Astrocyte (in vitro differentiated cells and primary cell): ENCODE measurements at regions not wholly inside any gene's neighbourhood (a gene's known extent, or its start where the extent isn't known, plus 50 kb on each side); places are given as distances from the start of the nearest gene placed in this dataset.

Experiments used
- DNase-seq: peaks from one replicate; pipeline ENCODE4 v3.0.0-alpha.2; 2010; ENCODE audit warnings: low read depth
- FAIRE-seq: peaks from 2 replicates; lab custom pipeline; 2011; peaks lifted over from hg19 to GRCh38; lab: Jason Lieb, UNC
- H2AFZ ChIP-seq: 2 replicates; pipeline ENCODE4 v1.6.0; 2012; ENCODE audit warnings: low read depth, low read length, inconsistent platforms
- H3K27ac ChIP-seq: 2 replicates; pipeline ENCODE4 v1.5.1; 2011; ENCODE audit warnings: low read depth, low read length, inconsistent platforms
- H3K27me3 ChIP-seq: 2 replicates; pipeline ENCODE4 v1.6.0; 2011; ENCODE audit warnings: low read length, inconsistent platforms; ENCODE audit not compliant: insufficient read depth
- H3K36me3 ChIP-seq: 2 replicates; pipeline ENCODE4 v1.5.1; 2011; ENCODE audit warnings: low read length, inconsistent platforms; ENCODE audit not compliant: insufficient read depth
- H3K4me1 ChIP-seq: 2 replicates; pipeline ENCODE4 v1.5.1; 2011; ENCODE audit warnings: low read length, inconsistent platforms; ENCODE audit not compliant: insufficient read depth
- H3K4me2 ChIP-seq: 2 replicates; pipeline ENCODE4 v1.6.0; 2012; ENCODE audit warnings: low read length, inconsistent platforms
- H3K4me3 ChIP-seq: 2 replicates; pipeline ENCODE4 v1.5.1; 2011; ENCODE audit warnings: low read depth, mild to moderate bottlenecking, low read length, inconsistent platforms; ENCODE audit not compliant: insufficient read depth
- H3K79me2 ChIP-seq: 2 replicates; pipeline ENCODE4 v1.6.0; 2012; ENCODE audit warnings: mild to moderate bottlenecking, low read length, inconsistent platforms; ENCODE audit not compliant: insufficient read depth
- H3K9ac ChIP-seq: 2 replicates; pipeline ENCODE4 v1.6.0; 2012; ENCODE audit warnings: mild to moderate bottlenecking, low read length, inconsistent platforms
- H3K9me3 ChIP-seq: 2 replicates; pipeline ENCODE4 v1.5.1; 2012; ENCODE audit warnings: low read depth, mild to moderate bottlenecking, low read length, inconsistent platforms; ENCODE audit not compliant: insufficient read depth
- H4K20me1 ChIP-seq: 2 replicates; pipeline ENCODE4 v1.6.0; 2012; ENCODE audit warnings: low read length, inconsistent platforms; ENCODE audit not compliant: insufficient read depth
- H3K27ac Mint-ChIP-seq: one replicate; pipeline ENCODE4 v1.8.0; 2021; ENCODE audit warnings: mild to moderate bottlenecking, mixed read lengths; ENCODE audit not compliant: unreplicated experiment
- H3K27me3 Mint-ChIP-seq: one replicate; pipeline ENCODE4 v1.8.0; 2021; ENCODE audit warnings: low read depth, mixed read lengths; ENCODE audit not compliant: unreplicated experiment
- H3K36me3 Mint-ChIP-seq: one replicate; pipeline ENCODE4 v1.8.0; 2021; ENCODE audit warnings: low read depth, mixed read lengths; ENCODE audit not compliant: unreplicated experiment
- H3K4me1 Mint-ChIP-seq: one replicate; pipeline ENCODE4 v1.8.0; 2021; ENCODE audit warnings: low read depth, mixed read lengths; ENCODE audit not compliant: unreplicated experiment
- H3K4me3 Mint-ChIP-seq: one replicate; pipeline ENCODE4 v1.8.0; 2021; ENCODE audit warnings: mild to moderate bottlenecking, moderate library complexity, mixed read lengths; ENCODE audit not compliant: unreplicated experiment
- H3K9me3 Mint-ChIP-seq: one replicate; pipeline ENCODE4 v1.8.0; 2021; ENCODE audit warnings: mild to moderate bottlenecking, mixed read lengths; ENCODE audit not compliant: unreplicated experiment
- CTCF ChIP-seq: IDR thresholded peaks from 2 replicates; pipeline ENCODE4 v1.5.1; 2011; ENCODE audit warnings: low read depth, mild to moderate bottlenecking, inconsistent platforms, low read length, moderate library complexity; ENCODE audit not compliant: insufficient read depth
- EZH2 ChIP-seq: IDR thresholded peaks from 2 replicates; pipeline ENCODE4 v1.6.1; 2012; ENCODE audit warnings: mild to moderate bottlenecking, low read length, inconsistent platforms; ENCODE audit not compliant: insufficient read depth

- no peak overlapping the region for H2AFZ ChIP-seq
- no peak overlapping the region for H3K4me2 ChIP-seq
- no peaks in the 10 kb centered on the region for H3K36me3 ChIP-seq
- TF ChIP-seq EZH2 (no peak), CTCF (no peak)
- Mint-ChIP-seq H3K27me3 (peaks cover 7% of the 10 kb centered on the region), H3K4me3 (no peak overlapping the region), H3K9me3 (no peaks in the 10 kb centered on the region), H3K27ac (no peak overlapping the region), H3K4me1 (peaks cover 28% of the 10 kb centered on the region), H3K36me3 (no peaks in the 10 kb centered on the region)
- no peak for DNase-seq
- H3K4me3 ChIP-seq, result no peak overlapping the region
- H4K20me1 ChIP-seq, result no peaks in the 10 kb centered on the region
- no peak overlapping the region for H3K9ac ChIP-seq
- H3K9me3 ChIP-seq, result no peaks in the 10 kb centered on the region
- H3K27ac ChIP-seq, result no peak overlapping the region
- H3K4me1 ChIP-seq, result peaks cover 37% of the 10 kb centered on the region
- no peaks in the 10 kb centered on the region for H3K79me2 ChIP-seq
- H3K27me3 ChIP-seq, result no peaks in the 10 kb centered on the region
- FAIRE-seq, result no peak
Measured at GRCh38 chr21:41681348-41681801, 85.5 kb downstream of the RIPK4 start.

DNA sequence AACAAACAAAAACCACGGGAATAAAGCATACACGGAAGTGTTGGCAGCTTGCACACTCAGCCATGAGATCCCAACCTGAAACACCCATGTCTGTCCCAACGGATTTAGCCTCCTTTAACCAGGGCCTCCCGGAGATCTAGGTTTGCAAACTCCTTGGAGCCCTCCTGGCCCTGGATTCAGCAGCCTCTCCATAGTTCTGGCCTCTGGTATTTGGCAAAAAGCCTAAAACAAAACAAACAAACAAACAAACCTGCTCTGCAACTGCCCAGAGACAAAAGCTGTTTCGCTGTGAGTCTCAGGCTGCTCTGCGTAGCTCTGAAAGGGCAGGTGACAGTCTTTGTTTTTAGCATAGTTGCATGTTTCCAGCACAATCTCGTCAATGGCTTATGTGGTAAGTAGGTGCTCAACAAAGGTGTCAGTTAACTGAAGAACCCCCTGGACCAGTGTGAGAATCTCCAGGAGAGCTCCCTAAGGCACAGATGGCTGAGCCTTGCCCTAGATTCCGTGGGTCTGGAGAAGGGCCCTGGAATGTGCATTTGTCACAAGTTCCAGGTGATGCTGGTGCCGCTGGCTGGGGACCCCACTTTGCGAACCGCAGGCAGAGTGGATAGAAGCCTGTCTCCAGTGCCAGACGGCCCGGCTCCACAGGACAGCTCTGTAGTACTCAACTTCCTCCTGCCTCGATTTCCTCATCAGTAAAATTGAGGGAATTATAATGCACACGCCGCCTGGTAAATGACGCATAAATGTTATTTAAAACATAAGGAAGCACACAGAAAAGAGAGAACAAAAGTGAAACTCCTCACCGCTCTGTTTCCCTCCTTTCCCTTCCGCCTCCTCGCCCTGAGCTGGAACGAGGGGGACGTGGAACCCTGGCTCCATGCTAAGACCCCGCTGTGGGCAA is 86.2 kb downstream of the RIPK4 start:
- no peak overlapping the region for H2AFZ ChIP-seq
- Mint-ChIP-seq H3K27ac (no peak overlapping the region), H3K27me3 (peaks cover 7% of the 10 kb centered on the region), H3K9me3 (no peaks in the 10 kb centered on the region), H3K4me1 (peaks cover 28% of the 10 kb centered on the region), H3K36me3 (no peaks in the 10 kb centered on the region), H3K4me3 (no peak overlapping the region)
- peaks cover 37% of the 10 kb centered on the region for H3K4me1 ChIP-seq
- H3K27ac ChIP-seq, result no peak overlapping the region
- no peaks in the 10 kb centered on the region for H4K20me1 ChIP-seq
- TF ChIP-seq CTCF, result no peak
- no peak for TF ChIP-seq EZH2
- DNase-seq (no peak), FAIRE-seq (no peak)
- H3K9ac ChIP-seq, result no peak overlapping the region
- H3K36me3 ChIP-seq, result no peaks in the 10 kb centered on the region
- no peaks in the 10 kb centered on the region for H3K9me3 ChIP-seq
- no peak overlapping the region for H3K4me3 ChIP-seq
- H3K4me2 ChIP-seq, result no peak overlapping the region
- H3K79me2 ChIP-seq, result no peaks in the 10 kb centered on the region
- H3K27me3 ChIP-seq, result no peaks in the 10 kb centered on the region

DNA sequence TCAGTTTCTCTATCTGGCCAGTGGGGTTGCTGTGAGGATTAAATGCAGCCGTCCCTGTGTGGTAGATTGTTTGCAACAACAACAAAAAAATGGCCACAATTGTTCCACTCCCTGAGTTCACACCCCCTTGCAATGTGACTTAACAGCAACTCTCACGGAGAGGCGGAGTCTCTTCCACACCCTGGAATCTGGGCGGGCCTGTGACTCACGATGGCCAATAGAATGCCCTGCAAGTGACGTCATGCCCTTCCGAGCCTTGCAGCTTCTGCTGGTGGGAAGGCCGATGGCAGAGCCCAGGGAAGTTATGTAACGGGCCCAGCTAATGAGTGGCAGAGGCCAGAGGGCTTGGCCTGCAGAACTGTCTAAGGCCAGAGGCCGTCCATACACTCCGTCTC is 87.9 kb downstream of the RIPK4 start:
- Histone ChIP-seq H3K27me3 (no peaks in the 10 kb centered on the region), H4K20me1 (no peaks in the 10 kb centered on the region), H3K4me3 (peak overlapping the region; percentile 32), H2AFZ (peak overlapping the region; percentile 72), H3K4me2 (peak overlapping the region; percentile 81), H3K9ac (peak overlapping the region; percentile 84), H3K4me1 (peaks cover 24% of the 10 kb centered on the region), H3K9me3 (no peaks in the 10 kb centered on the region), H3K36me3 (no peaks in the 10 kb centered on the region), H3K27ac (peak overlapping the region; percentile 90), H3K79me2 (no peaks in the 10 kb centered on the region)
- Mint-ChIP-seq H3K27me3 (peaks cover 13% of the 10 kb centered on the region), H3K4me1 (peaks cover 22% of the 10 kb centered on the region), H3K9me3 (no peaks in the 10 kb centered on the region), H3K36me3 (no peaks in the 10 kb centered on the region), H3K4me3 (no peak overlapping the region), H3K27ac (peak overlapping the region; percentile 48)
- DNase-seq (peak; percentile 97), FAIRE-seq (peak; percentile 95)
- no peak for TF ChIP-seq EZH2
- no peak for TF ChIP-seq CTCF
